IMR-90 (cell line): ENCODE measurements at regions not wholly inside any gene's neighbourhood (a gene's known extent, or its start where the extent isn't known, plus 50 kb on each side); places are given as distances from the start of the nearest gene placed in this dataset.

ENCODE experiments used
- ATAC-seq: fragments of 200-7000 bp; cut with Tn5 transposase; 2 replicates; pipeline ENCODE4 v1.9.1; 2020; ENCODE audit warnings: low read depth, mild to moderate bottlenecking, moderate library complexity
- BruUV-seq: library from RNA; stranded (reverse); fragments of 400-500 nt; replicated peaks from 2 replicates; lab custom pipeline; 2021; lab: Mats Ljungman, UMichigan
- CTCF ChIA-PET: fragments of 300-600 bp; formaldehyde crosslinking; extraction: SDS; loops from one replicate; lab custom pipeline; 2021; ENCODE audit warnings: antibody characterized with exemption; lab: Yijun Ruan, JAX
- POLR2A ChIA-PET: fragments of 300-600 bp; sonication (Branson Sonifier 250); formaldehyde crosslinking; loops from one replicate; lab custom pipeline; 2022; ENCODE audit warnings: antibody characterized with exemption; ENCODE audit not compliant: unreplicated experiment; lab: Charles Lee
- DNase-seq: peaks from one replicate; pipeline ENCODE4 v3.0.0; 2013
- H2AFZ ChIP-seq: replicated peaks from 2 replicates; pipeline ENCODE3; 2013; ENCODE audit warnings: low read length, mild to moderate bottlenecking; ENCODE audit not compliant: poor library complexity
- H2AK5ac ChIP-seq: 2 replicates; pipeline ENCODE4 v1.6.1; 2013; ENCODE audit warnings: low read depth, low read length, inconsistent platforms
- H2AK9ac ChIP-seq: replicated peaks from 2 replicates; pipeline ENCODE3; 2013; ENCODE audit warnings: mild to moderate bottlenecking, low read depth, low read length, moderate library complexity; ENCODE audit not compliant: poor library complexity
- H2BK120ac ChIP-seq: 2 replicates; pipeline ENCODE4 v1.6.1; 2013; ENCODE audit warnings: low read depth, low read length, inconsistent platforms
- H2BK15ac ChIP-seq: 3 replicates; pipeline ENCODE4 v1.6.1; 2013; ENCODE audit warnings: low read depth, low read length, inconsistent platforms
- H2BK20ac ChIP-seq: 2 replicates; pipeline ENCODE4 v1.6.1; 2013; ENCODE audit warnings: low read depth, mild to moderate bottlenecking, inconsistent platforms, low read length, moderate library complexity
- H2BK5ac ChIP-seq: 2 replicates; pipeline ENCODE4 v1.6.1; 2013; ENCODE audit warnings: mild to moderate bottlenecking, low read depth, low read length, inconsistent platforms; ENCODE audit not compliant: poor library complexity, severe bottlenecking
- H3K14ac ChIP-seq: replicated peaks from 2 replicates; pipeline ENCODE4 v1.6.1; 2013; ENCODE audit warnings: low read depth, low read length, inconsistent platforms
- H3K18ac ChIP-seq: 2 replicates; pipeline ENCODE4 v1.6.1; 2013; ENCODE audit warnings: low read depth, low read length, control low read depth
- H3K23ac ChIP-seq: 2 replicates; pipeline ENCODE4 v1.6.1; 2013; ENCODE audit warnings: low read depth, low read length, inconsistent platforms
- H3K27ac ChIP-seq: 2 replicates; pipeline ENCODE4 v1.5.1; 2013; ENCODE audit warnings: mild to moderate bottlenecking, control low read depth, low read length; ENCODE audit not compliant: insufficient read depth
- H3K27me3 ChIP-seq: 2 replicates; pipeline ENCODE4 v1.6.1; 2013; ENCODE audit warnings: low read length; ENCODE audit not compliant: control insufficient read depth, insufficient read depth
- H3K36me3 ChIP-seq: 2 replicates; pipeline ENCODE4 v1.6.1; 2013; ENCODE audit warnings: low read length, mixed read lengths; ENCODE audit not compliant: control insufficient read depth, insufficient read depth
- H3K4ac ChIP-seq: 2 replicates; pipeline ENCODE4 v1.6.1; 2013; ENCODE audit warnings: low read depth, low read length, inconsistent platforms
- H3K4me1 ChIP-seq: 2 replicates; pipeline ENCODE4 v1.6.1; 2013; ENCODE audit warnings: low read length, mixed read lengths; ENCODE audit not compliant: control insufficient read depth, insufficient read depth
- H3K4me2 ChIP-seq: 2 replicates; pipeline ENCODE4 v1.6.1; 2013; ENCODE audit warnings: low read depth, mild to moderate bottlenecking, control low read depth, low read length, moderate library complexity
- H3K4me3 ChIP-seq: 2 replicates; pipeline ENCODE4 v1.5.1; 2013; ENCODE audit warnings: low read depth, mild to moderate bottlenecking, control low read depth, low read length, moderate library complexity; ENCODE audit not compliant: insufficient read depth
- H3K56ac ChIP-seq: 2 replicates; pipeline ENCODE4 v1.6.1; 2013; ENCODE audit warnings: low read length, inconsistent platforms; ENCODE audit not compliant: insufficient read depth; ENCODE audit errors: extremely low read depth
- H3K79me1 ChIP-seq, 2 experiments: 2 replicates each; pipeline ENCODE4 v1.6.1; 2013; ENCODE audit warnings: low read length in 2 of 2, inconsistent platforms in 1 of 2, low read depth in 1 of 2
- H3K9ac ChIP-seq: 2 replicates; pipeline ENCODE4 v1.6.1; 2013; ENCODE audit warnings: low read depth, low read length, control low read depth
- H3K9me1 ChIP-seq: 2 replicates; pipeline ENCODE4 v1.6.1; 2013; ENCODE audit warnings: low read length, inconsistent platforms; ENCODE audit not compliant: insufficient read depth
- H3K9me3 ChIP-seq: 2 replicates; pipeline ENCODE4 v1.6.1; 2013; ENCODE audit warnings: low read length; ENCODE audit not compliant: control insufficient read depth, insufficient read depth
- H4K20me1 ChIP-seq: 2 replicates; pipeline ENCODE4 v1.6.1; 2013; ENCODE audit warnings: low read length, inconsistent platforms; ENCODE audit not compliant: insufficient read depth
- H4K5ac ChIP-seq: 2 replicates; pipeline ENCODE4 v1.6.1; 2013; ENCODE audit warnings: mild to moderate bottlenecking, low read depth, low read length, control low read depth
- H4K8ac ChIP-seq, 2 experiments: 2 replicates each; pipeline ENCODE4 v1.6.1; 2013; ENCODE audit warnings: low read depth in 2 of 2, low read length in 2 of 2, control low read depth in 1 of 2, inconsistent platforms in 1 of 2
- H4K91ac ChIP-seq: 2 replicates; pipeline ENCODE4 v1.6.1; 2013; ENCODE audit warnings: low read depth, low read length, inconsistent platforms; ENCODE audit not compliant: insufficient read depth
- BHLHE40 ChIP-seq: fragments of 150-350 bp; IDR thresholded peaks from 2 replicates; pipeline ENCODE4 v1.6.1; 2016; ENCODE audit warnings: mild to moderate bottlenecking, low read depth, low read length
- CEBPB ChIP-seq: IDR thresholded peaks from 2 replicates; pipeline ENCODE4 v1.6.1; 2012; ENCODE audit warnings: low read depth, low read length, improper control_type of control experiment
- POLR2A ChIP-seq: IDR thresholded peaks from 2 replicates; pipeline ENCODE4 v1.6.1; 2012; ENCODE audit warnings: mild to moderate bottlenecking, low read depth, low read length
- RFX5 ChIP-seq: IDR thresholded peaks from 2 replicates; pipeline ENCODE4 v1.8.0; 2012; ENCODE audit warnings: low read depth, mild to moderate bottlenecking, low read length, moderate library complexity
- WGBS, 2 experiments: methylation state at CpG; one replicate each; pipeline versions ENCODE4 v1.1.5 to v1.1.7; 2013; ENCODE audit warnings: missing lambda C conversion rate in 2 of 2; ENCODE audit not compliant: insufficient read length in 1 of 2; ENCODE audit errors: extremely low coverage in 2 of 2; 5-methylcytosine and 5-hydroxymethylcytosine counted together
- dilution Hi-C: fragments of 300-500 bp; cut with HindIII; formaldehyde crosslinking; loops from one replicate; pipeline ENCODE4 v1.14.3; 2018; ENCODE audit warnings: low sequenced_read_pairs; ENCODE audit not compliant: unreplicated experiment
- in situ Hi-C: fragments of 300-500 bp; cut with MboI; formaldehyde crosslinking; loops from 3 replicates; pipeline ENCODE4 v1.14.3; 2019; ENCODE audit warnings: low sequenced_read_pairs, inconsistent platforms, mixed read lengths
- intact Hi-C: fragments of 100-400 bp; cut with micrococcal nuclease; formaldehyde crosslinking; loops from 2 replicates; pipeline ENCODE4 v1.10.0; 2022
- TF ChIP-seq, protein P1 (sequence below): conservative IDR thresholded peaks from 2 replicates; pipeline ENCODE4 v1.5.1; 2012; ENCODE audit warnings: mild to moderate bottlenecking, low read depth, low read length, improper control_type of control experiment

DNA sequence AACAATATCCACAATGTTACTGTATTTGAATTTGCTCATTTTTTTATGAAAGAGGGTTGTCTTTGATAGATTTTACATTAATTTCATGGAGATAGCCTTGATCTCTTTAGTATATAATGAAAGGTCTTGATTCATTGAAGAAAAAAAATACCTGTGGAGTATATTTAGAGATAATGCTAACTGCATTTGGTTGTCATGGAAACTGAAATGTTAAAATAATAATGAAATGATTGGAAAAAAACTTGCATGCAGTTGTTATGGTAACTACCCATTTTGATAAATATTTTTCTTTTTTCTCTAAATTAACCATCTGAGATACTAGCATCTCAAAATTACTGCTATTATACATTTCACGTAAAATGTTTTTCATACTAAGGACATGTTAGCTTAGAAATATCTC is 712.7 kb upstream of the FAM98A start:
- Histone ChIP-seq H3K18ac (no peak overlapping the region), H2BK15ac (no peak overlapping the region), H3K79me1 (no peaks in the 10 kb centered on the region), H2AK5ac (no peak overlapping the region), H4K20me1 (no peaks in the 10 kb centered on the region), H3K14ac (no peak overlapping the region), H4K91ac (no peak overlapping the region), H3K4ac (no peak overlapping the region), H4K8ac (no peak overlapping the region), H3K9ac (no peak overlapping the region), H3K9me1 (no peaks in the 10 kb centered on the region), H3K56ac (no peak overlapping the region), H2BK120ac (no peak overlapping the region), H3K9me3 (peaks cover 2% of the 10 kb centered on the region; the same call in 1 of the 2 replicates), H4K5ac (no peak overlapping the region), H3K27me3 (no peaks in the 10 kb centered on the region), H2BK20ac (no peak overlapping the region), H2AFZ (no peak overlapping the region), H3K4me2 (no peak overlapping the region), H2BK5ac (no peak overlapping the region), H2AK9ac (no peak overlapping the region), H3K27ac (no peak overlapping the region), H3K4me1 (no peaks in the 10 kb centered on the region), H3K23ac (no peak overlapping the region), H3K36me3 (no peaks in the 10 kb centered on the region), H3K4me3 (no peak overlapping the region)
- ChIA-PET POLR2A (no interaction called here), CTCF (no interaction called here)
- WGBS, 2 experiments: no CpG with 5 or more reads among the region's 1 CpG
- no peak for ATAC-seq
- BruUV-seq: no TSS peak
- in situ Hi-C loops: no loop called here
- no peak for DNase-seq
- intact Hi-C loops: no loop called here
- dilution Hi-C loops: no loop called here
- TF ChIP-seq POLR2A (no peak), RFX5 (no peak), BHLHE40 (no peak), CEBPB (no peak)
- TF ChIP-seq, protein P1, sequence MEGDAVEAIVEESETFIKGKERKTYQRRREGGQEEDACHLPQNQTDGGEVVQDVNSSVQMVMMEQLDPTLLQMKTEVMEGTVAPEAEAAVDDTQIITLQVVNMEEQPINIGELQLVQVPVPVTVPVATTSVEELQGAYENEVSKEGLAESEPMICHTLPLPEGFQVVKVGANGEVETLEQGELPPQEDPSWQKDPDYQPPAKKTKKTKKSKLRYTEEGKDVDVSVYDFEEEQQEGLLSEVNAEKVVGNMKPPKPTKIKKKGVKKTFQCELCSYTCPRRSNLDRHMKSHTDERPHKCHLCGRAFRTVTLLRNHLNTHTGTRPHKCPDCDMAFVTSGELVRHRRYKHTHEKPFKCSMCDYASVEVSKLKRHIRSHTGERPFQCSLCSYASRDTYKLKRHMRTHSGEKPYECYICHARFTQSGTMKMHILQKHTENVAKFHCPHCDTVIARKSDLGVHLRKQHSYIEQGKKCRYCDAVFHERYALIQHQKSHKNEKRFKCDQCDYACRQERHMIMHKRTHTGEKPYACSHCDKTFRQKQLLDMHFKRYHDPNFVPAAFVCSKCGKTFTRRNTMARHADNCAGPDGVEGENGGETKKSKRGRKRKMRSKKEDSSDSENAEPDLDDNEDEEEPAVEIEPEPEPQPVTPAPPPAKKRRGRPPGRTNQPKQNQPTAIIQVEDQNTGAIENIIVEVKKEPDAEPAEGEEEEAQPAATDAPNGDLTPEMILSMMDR: no peak
